ENCODE measurements at regions not wholly inside any gene's neighbourhood (a gene's known extent, or its start where the extent isn't known, plus 50 kb on each side); places are given as distances from the start of the nearest gene placed in this dataset.

GRCh38 chr13:85685436-85685835, 113.8 kb downstream of the SLITRK6 start:
- no peak for TF ChIP-seq SIN3A (IDR thresholded peaks at IDR 0.05; ENCODE audit: borderline replicate concordance, insufficient read depth, low read length)
- no peak for TF ChIP-seq FOXP2 (optimal IDR thresholded peaks at IDR 0.05; ENCODE audit: borderline replicate concordance, extremely low read depth, extremely low read length, insufficient read depth)
- no peak for TF ChIP-seq TAF1 (IDR thresholded peaks at IDR 0.05; ENCODE audit: borderline replicate concordance, insufficient read depth, low read length)
- no peak for TF ChIP-seq POLR2AphosphoS5 (IDR thresholded peaks at IDR 0.05; ENCODE audit: low read depth, low read length)
- no peak for TF ChIP-seq REST (IDR thresholded peaks at IDR 0.05; ENCODE audit: insufficient read depth in 1 of 2, low read depth in 2 of 2, low read length in 2 of 2)

GRCh38 chr13:85675151-85675907, 123.9 kb downstream of the SLITRK6 start:
- no peak for TF ChIP-seq REST (IDR thresholded peaks at IDR 0.05; ENCODE audit: insufficient read depth in 1 of 2, low read depth in 2 of 2, low read length in 2 of 2)
- no peak for TF ChIP-seq TAF1 (IDR thresholded peaks at IDR 0.05; ENCODE audit: borderline replicate concordance, insufficient read depth, low read length)
- TF ChIP-seq FOXP2 (optimal IDR thresholded peaks at IDR 0.05; ENCODE audit: borderline replicate concordance, extremely low read depth, extremely low read length, insufficient read depth): no peak
- no peak for TF ChIP-seq POLR2AphosphoS5 (IDR thresholded peaks at IDR 0.05; ENCODE audit: low read depth, low read length)
- TF ChIP-seq SIN3A (IDR thresholded peaks at IDR 0.05; ENCODE audit: borderline replicate concordance, insufficient read depth, low read length): no peak

- no peak for TF ChIP-seq FOXP2 (optimal IDR thresholded peaks at IDR 0.05; ENCODE audit: borderline replicate concordance, extremely low read depth, extremely low read length, insufficient read depth)
- no peak for TF ChIP-seq TAF1 (IDR thresholded peaks at IDR 0.05; ENCODE audit: borderline replicate concordance, insufficient read depth, low read length)
- TF ChIP-seq POLR2AphosphoS5 (IDR thresholded peaks at IDR 0.05; ENCODE audit: low read depth, low read length): no peak
- TF ChIP-seq REST (IDR thresholded peaks at IDR 0.05; ENCODE audit: insufficient read depth in 1 of 2, low read depth in 2 of 2, low read length in 2 of 2): no peak
- TF ChIP-seq SIN3A (IDR thresholded peaks at IDR 0.05; ENCODE audit: borderline replicate concordance, insufficient read depth, low read length): no peak
Measured at GRCh38 chr13:85671336-85671735, 127.9 kb downstream of the SLITRK6 start.

- TF ChIP-seq SIN3A (IDR thresholded peaks at IDR 0.05; ENCODE audit: borderline replicate concordance, insufficient read depth, low read length) (no peak), REST (IDR thresholded peaks at IDR 0.05; ENCODE audit: insufficient read depth in 1 of 2, low read depth in 2 of 2, low read length in 2 of 2) (no peak), POLR2AphosphoS5 (IDR thresholded peaks at IDR 0.05; ENCODE audit: low read depth, low read length) (no peak), FOXP2 (optimal IDR thresholded peaks at IDR 0.05; ENCODE audit: borderline replicate concordance, extremely low read depth, extremely low read length, insufficient read depth) (no peak), TAF1 (IDR thresholded peaks at IDR 0.05; ENCODE audit: borderline replicate concordance, insufficient read depth, low read length) (no peak)
Measured at GRCh38 chr13:85666356-85666755, 132.9 kb downstream of the SLITRK6 start.
